ENCODE measurements at regions not wholly inside any gene's neighbourhood (a gene's known extent, or its start where the extent isn't known, plus 50 kb on each side); places are given as distances from the start of the nearest gene placed in this dataset.
"Not testable (repeated sequence)": the region's sequence is repeated elsewhere in the genome, so short reads cannot be mapped to it uniquely, and the experiment has no call there.

GRCh38 chr6:11374036-11375010 lies 141.9 kb upstream of the NEDD9 start:
- ATAC-seq: peak; percentile 60
- intact Hi-C loops (cut with DNase I): no loop called here
- no peak for DNase-seq (ENCODE audit: missing footprints)

GRCh38 chr6:11373208-11373607 lies 140.7 kb upstream of the NEDD9 start:
- ATAC-seq (no peak), DNase-seq (ENCODE audit: missing footprints) (no peak)
- intact Hi-C loops (cut with DNase I): no loop called here

DNA sequence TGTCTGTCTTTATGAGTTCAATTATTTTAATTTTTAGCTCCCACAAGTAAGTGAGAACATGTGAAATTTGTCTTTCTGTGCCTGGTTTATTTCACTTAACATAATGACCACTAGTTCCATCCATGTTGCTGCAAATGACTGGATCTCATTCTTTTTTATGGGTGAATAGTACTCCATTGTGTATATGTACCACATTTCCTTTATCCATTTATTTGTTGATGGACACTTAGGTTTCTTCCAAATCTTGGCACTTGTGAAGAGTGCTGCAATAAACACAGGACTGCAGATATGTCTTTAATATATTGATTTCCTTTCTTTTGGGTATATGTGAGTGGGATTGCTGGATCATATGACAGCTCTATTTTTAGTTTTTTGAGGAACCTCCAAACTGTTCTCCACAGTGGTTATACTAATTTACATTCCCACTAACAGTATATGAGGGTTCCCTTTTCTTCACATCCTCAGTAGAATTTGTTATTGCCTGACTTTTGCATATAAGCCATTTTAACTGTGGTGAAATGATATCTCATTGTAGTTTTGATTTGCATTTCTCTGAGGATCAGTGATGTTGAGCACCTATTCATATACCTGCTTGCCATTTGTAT lies 139.8 kb upstream of the NEDD9 start:
- intact Hi-C loops (cut with DNase I); ATAC-seq; DNase-seq (ENCODE audit: missing footprints): not testable (repeated sequence)

GRCh38 chr6:11370191-11371018 lies 137.9 kb upstream of the NEDD9 start:
- ATAC-seq (no peak), DNase-seq (ENCODE audit: missing footprints) (no peak)
- intact Hi-C loops (cut with DNase I): no loop called here

DNA sequence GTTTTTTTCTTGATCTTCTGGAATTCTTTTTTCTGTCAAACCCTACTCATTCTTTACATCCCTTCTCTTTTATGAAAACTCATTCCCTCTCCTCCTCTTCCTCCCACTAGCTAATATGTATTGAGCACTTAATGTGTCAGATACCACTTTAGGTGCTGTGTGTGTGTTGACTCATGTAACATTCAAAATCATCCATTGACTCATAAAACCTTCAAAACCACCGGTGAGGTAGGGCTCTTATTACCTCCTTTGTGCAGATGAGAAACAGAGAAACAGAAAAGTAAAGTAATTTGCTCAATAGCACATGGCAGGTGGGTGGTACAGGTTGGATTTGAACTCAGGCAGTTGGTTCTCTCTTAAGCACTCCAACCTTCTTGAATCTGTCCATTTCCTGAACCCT lies 136.3 kb upstream of the NEDD9 start:
- ATAC-seq (no peak), DNase-seq (ENCODE audit: missing footprints) (no peak)
- intact Hi-C loops (cut with DNase I): loop anchor here (5.0 to 10.0 kb wide), 3 partner anchors 49 to 156 kb away; no protein-coding TSS in a partner anchor

GRCh38 chr6:11368264-11368663 lies 135.8 kb upstream of the NEDD9 start:
- DNase-seq (ENCODE audit: missing footprints): no peak
- intact Hi-C loops (cut with DNase I): loop anchor here (5.0 to 10.0 kb wide), 3 partner anchors 49 to 156 kb away; no protein-coding TSS in a partner anchor
- ATAC-seq: no peak

- no peak for DNase-seq (ENCODE audit: missing footprints)
- ATAC-seq: no peak
- intact Hi-C loops (cut with DNase I): loop anchor here (5.0 to 10.0 kb wide), 3 partner anchors 50 to 155 kb away; no protein-coding TSS in a partner anchor
Observed at GRCh38 chr6:11367638-11368199, 135.3 kb upstream of the NEDD9 start.

GRCh38 chr6:11366934-11367637 lies 134.6 kb upstream of the NEDD9 start:
- ATAC-seq (no peak), DNase-seq (ENCODE audit: missing footprints) (no peak)
- intact Hi-C loops (cut with DNase I): loop anchor here (5.0 to 10.0 kb wide), 3 partner anchors 50 to 155 kb away; no protein-coding TSS in a partner anchor

- intact Hi-C loops (cut with DNase I): loop anchor here (5.0 to 10.0 kb wide), 3 partner anchors 51 to 154 kb away; no protein-coding TSS in a partner anchor
- ATAC-seq (no peak), DNase-seq (ENCODE audit: missing footprints) (no peak)
Observed at GRCh38 chr6:11366183-11366933, 133.9 kb upstream of the NEDD9 start.

GRCh38 chr6:11364971-11365397 lies 132.5 kb upstream of the NEDD9 start:
- DNase-seq (ENCODE audit: missing footprints): no peak
- peak; percentile 64 for ATAC-seq
- intact Hi-C loops (cut with DNase I): loop anchor here (5.0 to 10.0 kb wide), 3 partner anchors 52 to 153 kb away; no protein-coding TSS in a partner anchor

DNA sequence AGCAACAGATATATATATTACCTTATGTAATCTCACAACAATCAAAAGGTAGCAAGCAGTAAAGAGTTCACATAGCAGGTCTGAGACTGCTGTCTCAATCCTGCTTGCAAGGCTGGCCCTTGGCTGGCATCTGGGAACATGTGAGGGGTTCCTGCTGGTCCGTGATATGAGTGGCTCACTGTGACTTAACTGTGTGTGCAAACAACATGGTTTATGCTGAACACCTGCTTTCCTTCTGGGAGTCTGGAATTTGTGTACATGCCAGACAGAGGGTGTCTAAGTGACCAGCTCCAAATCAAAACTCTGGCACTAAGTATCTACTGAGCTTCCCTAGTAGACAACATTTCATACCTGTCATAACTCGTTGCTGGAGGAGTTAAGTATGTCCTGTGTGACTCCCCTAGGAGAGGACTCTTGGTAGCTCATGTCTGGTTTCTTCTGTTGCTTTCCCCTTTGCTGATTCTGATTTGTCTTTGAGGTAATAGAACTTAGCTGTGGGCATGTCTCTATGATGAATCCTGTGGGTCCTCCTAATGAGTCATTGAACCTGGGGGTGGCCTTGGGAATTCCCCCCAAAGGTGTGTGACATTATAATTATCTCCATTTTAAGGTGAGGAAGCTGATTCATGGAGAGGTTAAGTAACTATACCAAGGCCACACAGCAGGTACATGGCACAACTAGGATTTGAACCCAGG lies 131.6 kb upstream of the NEDD9 start:
- ATAC-seq (no peak), DNase-seq (ENCODE audit: missing footprints) (no peak)
- intact Hi-C loops (cut with DNase I): loop anchor here (10.0 kb wide), 1 partner anchor 131 kb away; no protein-coding TSS in a partner anchor

DNA sequence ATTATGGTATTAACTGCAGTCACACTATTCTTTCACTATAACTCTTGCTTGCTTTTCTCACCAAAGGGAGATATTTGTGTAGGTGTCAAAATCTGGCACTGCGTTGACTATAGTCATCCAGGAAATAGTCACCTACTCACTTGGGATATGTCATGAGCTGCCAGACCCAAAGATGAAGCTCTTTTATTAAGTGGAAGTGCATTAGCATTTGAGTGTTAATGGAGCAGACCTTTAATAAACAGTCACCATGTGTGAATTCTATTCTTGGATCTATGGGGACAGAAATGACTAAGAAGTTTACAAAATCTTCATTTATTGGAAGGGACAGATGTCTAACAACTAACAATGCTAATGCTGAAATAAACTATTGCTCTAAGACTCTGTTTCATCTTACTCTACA lies 130.1 kb upstream of the NEDD9 start:
- ATAC-seq (no peak), DNase-seq (ENCODE audit: missing footprints) (no peak)
- intact Hi-C loops (cut with DNase I): loop anchor here (10.0 kb wide), 1 partner anchor 132 kb away; no protein-coding TSS in a partner anchor

DNA sequence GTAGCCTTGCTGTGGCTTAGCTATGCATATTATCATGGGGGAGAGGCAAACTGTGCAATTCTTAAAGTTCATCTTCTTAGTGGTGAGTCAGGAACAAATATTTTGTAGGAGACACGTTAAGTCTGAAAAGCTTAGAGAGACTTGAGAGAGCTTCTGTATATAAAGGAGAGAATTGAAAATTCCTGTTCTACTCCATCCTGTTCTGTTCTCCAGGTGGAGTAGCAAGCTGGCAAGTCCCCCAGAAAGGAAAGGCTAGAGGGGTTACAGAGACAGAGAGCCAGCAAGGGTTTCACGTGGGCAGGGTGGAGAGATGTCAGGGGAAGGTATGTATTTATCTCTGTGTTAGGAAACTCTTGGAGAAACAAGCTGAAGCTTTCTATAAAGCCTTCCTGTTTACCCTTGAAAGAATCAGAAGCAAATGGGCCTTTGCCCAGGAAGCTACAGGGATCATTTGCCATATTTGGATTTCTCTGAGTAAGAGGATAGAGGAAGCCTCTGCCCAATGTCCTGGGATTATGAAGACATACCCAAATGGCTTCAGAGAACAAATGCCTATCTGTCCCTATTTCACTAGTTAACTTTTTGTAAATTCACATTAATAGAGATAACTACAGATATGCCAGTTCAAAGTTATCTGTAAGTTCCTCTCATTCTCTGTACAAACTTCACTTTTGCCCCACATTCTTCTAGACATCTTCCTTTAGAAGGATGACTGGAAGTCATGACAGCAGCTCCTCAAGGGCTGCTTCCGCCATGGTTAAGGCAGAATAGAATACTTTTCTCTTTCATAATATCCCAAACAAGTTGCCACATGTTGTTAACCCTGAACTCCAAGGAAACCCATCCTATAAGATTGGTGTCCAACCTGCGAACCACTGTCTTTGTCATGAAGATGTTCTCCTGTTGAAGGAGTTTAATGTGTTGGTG lies 126.7 kb upstream of the NEDD9 start:
- ATAC-seq: no peak
- no peak for DNase-seq (ENCODE audit: missing footprints)
- intact Hi-C loops (cut with DNase I): no loop called here

GRCh38 chr6:11357285-11357684 lies 124.8 kb upstream of the NEDD9 start:
- ATAC-seq (no peak), DNase-seq (ENCODE audit: missing footprints) (no peak)
- intact Hi-C loops (cut with DNase I): loop anchor here (2.0 kb wide), 1 partner anchor 124 kb away; the partner anchor contains the start of gene NEDD9

GRCh38 chr6:11356404-11357155 lies 124.1 kb upstream of the NEDD9 start:
- intact Hi-C loops (cut with DNase I): loop anchor here (2.0 kb wide), 1 partner anchor 124 kb away; the partner anchor contains the start of gene NEDD9
- peak; percentile 66 for ATAC-seq
- no peak for DNase-seq (ENCODE audit: missing footprints)
